H1 (cell line): ENCODE measurements at regions not wholly inside any gene's neighbourhood (a gene's known extent, or its start where the extent isn't known, plus 50 kb on each side); places are given as distances from the start of the nearest gene placed in this dataset.

ENCODE experiments used
- ATF2 ChIP-seq: IDR thresholded peaks from 2 replicates; pipeline ENCODE4 v1.6.1; 2012; ENCODE audit warnings: low read length, inconsistent platforms
- ATF3 ChIP-seq: IDR thresholded peaks from 2 replicates; pipeline ENCODE4 v1.6.1; 2011; ENCODE audit warnings: low read depth, mild to moderate bottlenecking, low read length; ENCODE audit not compliant: insufficient read depth
- GTF2F1 ChIP-seq: IDR thresholded peaks from 2 replicates; pipeline ENCODE4 v1.6.1; 2012; ENCODE audit warnings: low read depth, low read length, improper control_type of control experiment, borderline replicate concordance
- RNF2 ChIP-seq: fragments of 200-900, 300-1000 bp; sonication (generic); IDR thresholded peaks from 2 replicates; pipeline ENCODE4 v1.7.1; 2016; ENCODE audit warnings: borderline replicate concordance, low read depth, mild to moderate bottlenecking, antibody characterized with exemption, low read length; ENCODE audit not compliant: poor library complexity, severe bottlenecking; ENCODE audit errors: missing control alignments
- SAP30 ChIP-seq: fragments of 300-600 bp; sonication (generic); IDR thresholded peaks from 2 replicates; pipeline ENCODE4 v1.7.1; 2012; ENCODE audit warnings: low read length, moderate library complexity, mild to moderate bottlenecking, inconsistent platforms; ENCODE audit not compliant: insufficient read depth, insufficient replicate concordance
- SP1 ChIP-seq: IDR thresholded peaks from 2 replicates; pipeline ENCODE4 v1.6.1; 2011; ENCODE audit warnings: low read depth, low read length
- TBP ChIP-seq: IDR thresholded peaks from 2 replicates; pipeline ENCODE4 v1.6.1; 2011; ENCODE audit warnings: low read depth, low read length, improper control_type of control experiment
- TCF12 ChIP-seq: IDR thresholded peaks from 2 replicates; pipeline ENCODE4 v1.6.1; 2011; ENCODE audit warnings: low read depth, mild to moderate bottlenecking, low read length
- YY1 ChIP-seq: IDR thresholded peaks from 2 replicates; pipeline ENCODE4 v1.6.1; 2011; ENCODE audit warnings: low read depth, mild to moderate bottlenecking, low read length

- no peak for TF ChIP-seq TCF12
- TF ChIP-seq TBP = no peak
- TF ChIP-seq YY1 = no peak
- TF ChIP-seq SP1 = no peak
- no peak for TF ChIP-seq GTF2F1
- TF ChIP-seq ATF2 = no peak
- no peak for TF ChIP-seq ATF3
- TF ChIP-seq SAP30 = no peak
- no peak for TF ChIP-seq RNF2
Observed at GRCh38 chr10:29037348-29038113, 251.3 kb upstream of the LYZL1 start (continued).
